ENCODE measurements at regions not wholly inside any gene's neighbourhood (a gene's known extent, or its start where the extent isn't known, plus 50 kb on each side); places are given as distances from the start of the nearest gene placed in this dataset.
A peak's percentile ranks its signal among the peaks of the same experiment; 100 is the strongest.

DNA sequence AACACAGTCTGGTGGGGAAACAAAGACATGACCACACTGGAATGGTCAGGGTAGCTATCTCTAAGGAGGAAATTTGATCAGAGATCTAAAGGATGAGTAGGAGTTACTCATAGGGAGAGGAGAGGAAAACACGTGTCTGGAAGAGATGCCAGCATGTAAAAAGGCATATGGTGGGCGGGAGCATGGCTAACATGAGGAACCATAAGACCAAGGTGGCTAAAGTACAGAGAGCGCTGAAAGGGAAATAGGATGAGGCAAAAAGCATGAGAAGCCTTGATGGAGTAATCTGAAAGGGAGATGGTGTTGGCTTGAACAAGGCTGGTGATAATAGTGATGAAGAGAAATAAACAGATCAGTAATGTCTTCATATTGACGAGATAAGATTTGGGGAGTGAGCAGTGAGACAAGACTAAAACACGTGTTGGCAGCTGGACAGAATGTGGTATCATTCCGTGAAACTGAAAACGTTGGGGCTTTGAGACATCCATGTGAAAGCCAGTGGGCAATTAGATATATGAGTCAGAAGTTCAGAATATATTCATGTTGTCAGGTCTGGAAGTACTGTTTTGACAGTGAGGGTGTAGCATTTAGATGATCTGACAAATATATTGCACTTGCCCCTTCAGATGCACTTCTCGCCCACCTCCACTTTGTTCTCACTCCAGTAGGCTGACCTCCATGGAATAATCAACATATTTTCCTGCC, 209.1 kb upstream of the KCNN2 start:
- TF ChIP-seq, protein P1, sequence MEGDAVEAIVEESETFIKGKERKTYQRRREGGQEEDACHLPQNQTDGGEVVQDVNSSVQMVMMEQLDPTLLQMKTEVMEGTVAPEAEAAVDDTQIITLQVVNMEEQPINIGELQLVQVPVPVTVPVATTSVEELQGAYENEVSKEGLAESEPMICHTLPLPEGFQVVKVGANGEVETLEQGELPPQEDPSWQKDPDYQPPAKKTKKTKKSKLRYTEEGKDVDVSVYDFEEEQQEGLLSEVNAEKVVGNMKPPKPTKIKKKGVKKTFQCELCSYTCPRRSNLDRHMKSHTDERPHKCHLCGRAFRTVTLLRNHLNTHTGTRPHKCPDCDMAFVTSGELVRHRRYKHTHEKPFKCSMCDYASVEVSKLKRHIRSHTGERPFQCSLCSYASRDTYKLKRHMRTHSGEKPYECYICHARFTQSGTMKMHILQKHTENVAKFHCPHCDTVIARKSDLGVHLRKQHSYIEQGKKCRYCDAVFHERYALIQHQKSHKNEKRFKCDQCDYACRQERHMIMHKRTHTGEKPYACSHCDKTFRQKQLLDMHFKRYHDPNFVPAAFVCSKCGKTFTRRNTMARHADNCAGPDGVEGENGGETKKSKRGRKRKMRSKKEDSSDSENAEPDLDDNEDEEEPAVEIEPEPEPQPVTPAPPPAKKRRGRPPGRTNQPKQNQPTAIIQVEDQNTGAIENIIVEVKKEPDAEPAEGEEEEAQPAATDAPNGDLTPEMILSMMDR (IDR thresholded peaks at IDR 0.05; ENCODE audit: insufficient read depth, low read depth, low read length): no peak

DNA sequence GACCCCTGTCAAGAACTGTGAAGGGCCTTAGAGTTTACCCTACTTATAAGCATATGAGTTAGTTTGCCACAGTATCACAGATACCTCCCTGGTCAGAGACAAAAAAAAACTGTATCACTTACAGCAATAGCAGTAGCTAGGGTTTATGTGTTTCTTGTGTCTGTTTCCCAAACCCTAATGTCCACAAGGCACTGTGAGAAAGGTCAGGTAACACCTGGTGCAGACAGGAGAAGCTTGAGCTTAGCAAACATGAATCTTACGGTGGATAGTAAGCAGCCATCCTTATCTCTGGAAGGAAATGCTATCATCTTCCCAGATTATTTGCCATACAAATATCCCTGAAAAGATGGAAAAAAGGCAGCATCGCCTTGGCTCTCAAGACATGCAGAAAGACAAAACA, 208.5 kb upstream of the KCNN2 start:
- DNase-seq (ENCODE audit: low read depth): no peak
- H3K4me3 ChIP-seq (ENCODE audit: low read depth, low read length): no peak overlapping the region
- TF ChIP-seq, protein P1 (IDR thresholded peaks at IDR 0.05; ENCODE audit: insufficient read depth, low read depth, low read length): no peak

More for the DNA sequence above, 209.1 kb upstream of the KCNN2 start:
- no peak overlapping the region for H3K4me3 ChIP-seq (ENCODE audit: low read depth, low read length)
- DNase-seq (ENCODE audit: low read depth): no peak

DNA sequence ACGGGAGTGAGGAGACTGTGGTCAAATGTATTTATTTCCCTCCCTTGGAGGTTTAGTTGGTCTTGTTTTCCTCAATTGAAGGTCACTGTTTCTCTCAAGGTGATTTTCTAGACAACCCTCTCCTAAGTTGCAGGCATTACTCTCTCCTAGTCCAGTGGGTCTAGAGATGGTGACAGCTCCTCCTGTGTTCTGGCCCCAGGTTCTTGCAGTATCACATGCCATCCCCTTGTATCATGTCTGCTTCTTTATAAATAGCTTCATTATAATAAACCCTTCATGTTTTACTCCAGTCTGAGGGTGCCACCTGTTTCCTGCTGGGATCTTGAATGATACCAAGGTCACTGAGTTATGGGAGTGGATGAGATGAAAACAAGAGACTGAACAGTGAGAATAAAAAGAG, 208.0 kb upstream of the KCNN2 start:
- no peak for DNase-seq (ENCODE audit: low read depth)
- TF ChIP-seq, protein P1 (IDR thresholded peaks at IDR 0.05; ENCODE audit: insufficient read depth, low read depth, low read length): no peak
- no peak overlapping the region for H3K4me3 ChIP-seq (ENCODE audit: low read depth, low read length)

DNA sequence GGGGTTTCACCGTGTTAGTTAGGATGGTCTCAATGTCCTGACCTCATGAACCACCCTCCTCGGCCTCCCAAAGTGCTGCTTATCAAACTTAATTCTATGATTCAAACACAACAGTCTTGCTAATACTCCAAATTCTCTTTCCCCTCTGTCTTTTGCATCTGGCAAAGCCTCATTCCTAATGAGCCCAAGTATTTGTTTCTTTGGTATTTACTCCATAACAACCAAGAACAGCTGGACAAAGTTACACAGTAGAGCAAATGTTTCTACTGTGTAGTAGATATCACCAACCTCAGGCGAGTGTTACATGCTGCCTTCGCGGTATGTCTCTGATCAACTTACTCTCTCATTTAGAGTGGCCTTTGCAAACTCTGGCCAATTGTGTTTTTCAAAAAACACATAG, 195.8 kb upstream of the KCNN2 start:
- TF ChIP-seq, protein P1 (IDR thresholded peaks at IDR 0.05; ENCODE audit: insufficient read depth, low read depth, low read length): no peak
- no peak for DNase-seq (ENCODE audit: low read depth)
- no peak overlapping the region for H3K4me3 ChIP-seq (ENCODE audit: low read depth, low read length)

DNA sequence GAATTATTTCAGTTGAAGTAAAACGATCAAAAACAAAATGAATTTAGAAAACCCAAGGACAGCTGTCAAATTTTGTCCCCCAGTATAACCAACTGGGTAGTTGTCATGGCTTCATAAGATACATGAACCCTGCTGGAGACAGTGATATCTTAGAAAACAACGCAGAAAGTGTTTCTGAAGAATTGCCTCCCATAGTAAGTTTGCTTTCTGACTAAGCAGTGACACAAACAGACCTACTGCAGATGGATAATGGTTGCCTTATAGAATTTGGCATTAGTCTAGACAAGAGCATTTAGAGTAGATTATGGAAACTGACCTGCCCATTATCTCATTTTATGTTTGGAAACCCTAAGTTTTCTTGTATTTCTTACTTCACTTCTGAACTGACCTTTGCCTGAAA, 187.7 kb upstream of the KCNN2 start:
- TF ChIP-seq, protein P1 (IDR thresholded peaks at IDR 0.05; ENCODE audit: insufficient read depth, low read depth, low read length): no peak
- H3K4me3 ChIP-seq (ENCODE audit: low read depth, low read length): no peak overlapping the region
- DNase-seq (ENCODE audit: low read depth): no peak

DNA sequence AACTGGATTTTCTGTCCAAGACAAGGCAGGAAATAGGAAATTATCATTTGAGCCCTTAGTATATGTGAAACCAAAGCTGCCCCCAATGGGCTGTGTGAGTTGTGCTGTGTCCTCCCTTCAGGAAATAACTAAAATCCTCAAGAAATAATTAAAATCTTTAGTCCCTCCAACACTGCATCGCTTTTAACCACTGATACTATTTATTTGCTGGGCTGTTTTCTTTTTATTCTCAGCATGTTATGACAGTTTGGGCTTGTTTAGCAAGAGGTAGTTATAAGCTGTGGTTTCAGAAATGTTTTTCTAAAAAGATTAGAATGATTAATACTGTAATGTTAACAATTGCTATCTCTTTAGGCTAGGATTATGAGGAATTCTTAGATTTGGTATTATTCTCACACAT, 187.0 kb upstream of the KCNN2 start:
- TF ChIP-seq, protein P1 (IDR thresholded peaks at IDR 0.05; ENCODE audit: insufficient read depth, low read depth, low read length): no peak
- H3K4me3 ChIP-seq (ENCODE audit: low read depth, low read length): no peak overlapping the region
- peak; percentile 83 for DNase-seq (ENCODE audit: low read depth)

DNA sequence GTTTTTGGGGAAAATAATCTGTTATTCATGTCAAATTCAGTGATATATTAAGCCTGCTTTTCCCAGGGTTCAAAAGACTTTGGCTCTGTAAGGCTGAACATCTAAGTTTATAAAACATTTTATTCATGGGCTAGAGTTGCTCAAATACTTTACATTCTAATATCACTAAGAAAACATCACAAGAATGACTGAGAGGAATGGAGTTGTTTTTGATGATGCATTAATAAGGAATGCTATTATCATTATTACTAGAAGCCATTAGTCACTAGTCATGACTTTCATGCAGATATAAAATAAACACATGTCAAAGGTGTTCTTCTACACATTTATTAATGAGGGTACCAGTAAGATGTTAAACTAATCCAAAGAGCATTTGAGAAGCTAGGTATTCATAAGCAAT, 185.5 kb upstream of the KCNN2 start:
- TF ChIP-seq, protein P1 (IDR thresholded peaks at IDR 0.05; ENCODE audit: insufficient read depth, low read depth, low read length): no peak
- no peak overlapping the region for H3K4me3 ChIP-seq (ENCODE audit: low read depth, low read length)
- DNase-seq (ENCODE audit: low read depth): peak; percentile 39
